HFF-Myc (cell line): ENCODE measurements at regions not wholly inside any gene's neighbourhood (a gene's known extent, or its start where the extent isn't known, plus 50 kb on each side); places are given as distances from the start of the nearest gene placed in this dataset.

Experiments used
- DNase-seq: peaks from one replicate; pipeline ENCODE4 v3.0.0-alpha.2; 2011; ENCODE audit warnings: low read depth; ENCODE audit errors: extremely low read depth
- H3K4me3 ChIP-seq: replicated peaks from 2 replicates; pipeline ENCODE4 v1.5.1; 2011; ENCODE audit warnings: low read depth, mild to moderate bottlenecking, control low read depth, low read length
- TF ChIP-seq, protein P1 (sequence below): IDR thresholded peaks from 2 replicates; pipeline ENCODE4 v1.5.1; 2012; ENCODE audit warnings: mild to moderate bottlenecking, low read depth, low read length, control low read depth; ENCODE audit errors: missing control alignments

DNA sequence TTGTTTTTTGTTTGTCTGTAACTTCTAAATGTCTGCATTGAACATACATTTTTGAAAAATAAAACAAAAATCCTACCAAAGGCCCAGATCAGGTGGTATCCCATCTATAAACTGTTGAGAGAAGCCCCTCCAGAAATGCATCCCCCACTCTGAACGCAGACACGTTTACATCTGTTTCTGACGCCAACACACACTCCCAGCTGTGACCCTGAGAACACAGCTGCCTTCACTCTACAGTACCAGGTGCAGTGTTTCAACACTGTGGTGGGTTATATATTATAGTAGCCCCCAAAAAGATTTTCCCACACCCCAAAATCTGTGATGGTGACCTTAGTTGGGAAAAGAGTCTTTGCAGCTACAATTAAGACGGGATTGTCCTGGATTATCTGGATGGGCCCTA lies 199.1 kb upstream of the JARID2 start:
- no peak for DNase-seq
- H3K4me3 ChIP-seq, result no peak overlapping the region
- TF ChIP-seq, protein P1, sequence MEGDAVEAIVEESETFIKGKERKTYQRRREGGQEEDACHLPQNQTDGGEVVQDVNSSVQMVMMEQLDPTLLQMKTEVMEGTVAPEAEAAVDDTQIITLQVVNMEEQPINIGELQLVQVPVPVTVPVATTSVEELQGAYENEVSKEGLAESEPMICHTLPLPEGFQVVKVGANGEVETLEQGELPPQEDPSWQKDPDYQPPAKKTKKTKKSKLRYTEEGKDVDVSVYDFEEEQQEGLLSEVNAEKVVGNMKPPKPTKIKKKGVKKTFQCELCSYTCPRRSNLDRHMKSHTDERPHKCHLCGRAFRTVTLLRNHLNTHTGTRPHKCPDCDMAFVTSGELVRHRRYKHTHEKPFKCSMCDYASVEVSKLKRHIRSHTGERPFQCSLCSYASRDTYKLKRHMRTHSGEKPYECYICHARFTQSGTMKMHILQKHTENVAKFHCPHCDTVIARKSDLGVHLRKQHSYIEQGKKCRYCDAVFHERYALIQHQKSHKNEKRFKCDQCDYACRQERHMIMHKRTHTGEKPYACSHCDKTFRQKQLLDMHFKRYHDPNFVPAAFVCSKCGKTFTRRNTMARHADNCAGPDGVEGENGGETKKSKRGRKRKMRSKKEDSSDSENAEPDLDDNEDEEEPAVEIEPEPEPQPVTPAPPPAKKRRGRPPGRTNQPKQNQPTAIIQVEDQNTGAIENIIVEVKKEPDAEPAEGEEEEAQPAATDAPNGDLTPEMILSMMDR, result no peak

DNA sequence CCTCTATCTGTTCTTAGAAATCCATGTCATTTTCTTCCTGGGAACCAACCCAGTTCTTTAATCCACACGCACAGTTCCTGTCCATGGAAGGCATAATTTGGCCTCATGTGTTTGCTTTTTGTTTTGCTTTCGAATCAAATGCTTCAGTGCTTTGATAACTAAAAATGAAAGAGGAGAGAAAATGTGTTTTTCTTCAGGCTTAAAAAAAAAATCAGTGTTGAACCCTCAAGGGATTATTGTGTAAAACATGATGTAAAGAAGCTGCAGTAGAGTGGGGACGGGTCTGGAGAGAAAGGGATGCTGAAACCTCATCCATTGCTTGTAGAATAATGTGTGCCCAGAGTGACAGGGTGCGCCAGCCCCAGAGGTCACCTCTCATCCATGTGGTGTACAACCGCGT lies 197.5 kb upstream of the JARID2 start:
- no peak overlapping the region for H3K4me3 ChIP-seq
- TF ChIP-seq, protein P1, result no peak
- DNase-seq, result no peak

DNA sequence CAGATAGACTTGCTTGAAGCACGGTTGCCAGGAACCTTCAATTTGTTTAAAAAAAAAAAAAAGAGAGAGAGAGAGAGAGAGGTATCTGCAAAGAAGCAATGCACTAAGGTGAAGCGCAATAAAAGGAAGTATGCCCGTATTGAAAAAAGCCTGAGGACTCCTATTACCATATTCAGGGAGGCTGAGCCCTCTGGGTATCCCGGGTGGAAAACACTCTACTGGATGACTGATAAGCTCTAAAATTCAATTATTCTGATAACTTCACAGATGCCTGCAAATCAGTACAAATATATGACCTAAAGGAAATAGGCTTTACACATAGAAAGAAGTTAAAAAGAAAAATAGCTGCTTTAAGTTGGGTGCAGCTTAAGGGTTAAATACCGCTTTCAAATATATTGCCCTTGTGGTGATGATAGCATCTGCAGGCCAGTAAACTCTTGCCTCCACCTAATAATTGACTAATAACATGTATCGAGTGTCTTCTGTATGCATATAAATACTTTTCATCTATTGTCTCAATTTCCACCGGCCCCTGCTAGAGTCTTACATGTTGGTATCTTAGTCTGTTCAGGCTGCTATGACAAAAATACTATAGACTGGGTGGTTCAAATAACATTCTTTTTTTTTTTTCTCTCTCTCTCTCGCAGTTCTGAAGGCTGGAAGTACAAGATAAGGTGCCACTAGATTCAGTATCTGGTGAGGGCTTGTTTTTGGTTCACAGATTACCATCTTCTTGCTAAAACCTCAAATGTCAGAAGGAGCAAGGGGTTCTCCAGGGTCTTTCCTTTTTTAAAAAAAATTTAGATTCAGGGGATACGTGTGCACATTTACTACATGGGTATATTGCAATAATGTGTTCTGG lies 187.4 kb upstream of the JARID2 start:
- TF ChIP-seq, protein P1, result no peak
- no peak overlapping the region for H3K4me3 ChIP-seq
- no peak for DNase-seq

DNA sequence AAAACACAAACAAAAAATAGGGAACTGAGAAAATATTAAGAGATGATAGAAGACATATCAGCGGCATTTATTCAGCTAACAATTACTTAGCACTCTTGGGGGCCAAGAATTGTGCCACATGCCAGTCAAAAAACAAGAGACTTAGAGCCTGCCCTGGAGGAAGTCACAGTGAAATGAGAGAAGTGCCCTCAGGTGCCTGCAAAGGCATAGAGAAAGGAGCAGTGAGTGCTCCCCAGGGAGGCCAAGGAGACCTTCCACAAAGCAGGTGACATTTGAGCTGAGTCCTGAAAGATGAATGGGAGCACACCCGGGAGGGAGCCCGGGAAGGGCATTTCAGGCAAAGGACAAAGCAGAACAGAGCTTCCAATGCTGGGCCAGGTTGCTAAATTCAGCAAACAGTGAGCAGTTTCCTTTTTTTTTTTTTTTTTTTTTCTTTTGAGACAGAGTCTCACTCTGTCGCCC lies 184.7 kb upstream of the JARID2 start:
- TF ChIP-seq, protein P1, result no peak
- H3K4me3 ChIP-seq, result no peak overlapping the region
- DNase-seq, result no peak

DNA sequence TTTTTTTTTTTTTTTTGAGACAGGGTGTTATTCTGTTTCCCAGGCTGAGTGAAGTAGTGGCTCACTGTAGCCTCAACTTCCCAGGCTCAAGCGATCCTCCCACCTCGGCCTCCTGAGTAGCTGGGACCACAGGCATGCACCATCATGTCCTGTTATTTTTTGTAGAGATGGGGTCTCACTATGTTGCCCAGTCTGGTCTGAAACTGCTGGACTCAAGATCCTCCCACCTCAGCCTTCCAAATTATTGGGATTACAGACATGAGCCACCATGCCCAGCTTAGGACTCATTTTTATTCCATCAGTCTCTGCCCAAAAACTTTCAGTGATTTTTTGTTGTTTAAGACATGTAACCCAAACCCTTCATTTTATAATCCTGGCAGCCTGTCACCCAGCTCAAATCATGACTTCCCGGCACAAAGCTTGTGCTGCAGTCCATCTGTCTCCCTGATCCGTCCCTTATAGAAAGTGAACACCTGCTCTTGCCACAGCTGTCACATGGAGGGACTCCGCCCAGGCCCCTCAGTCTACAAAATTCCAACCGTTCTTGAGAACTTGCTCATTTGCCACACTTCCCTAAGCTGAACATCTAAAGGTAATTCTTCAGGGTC lies 183.9 kb upstream of the JARID2 start:
- TF ChIP-seq, protein P1, result no peak
- no peak for DNase-seq
- H3K4me3 ChIP-seq, result no peak overlapping the region

DNA sequence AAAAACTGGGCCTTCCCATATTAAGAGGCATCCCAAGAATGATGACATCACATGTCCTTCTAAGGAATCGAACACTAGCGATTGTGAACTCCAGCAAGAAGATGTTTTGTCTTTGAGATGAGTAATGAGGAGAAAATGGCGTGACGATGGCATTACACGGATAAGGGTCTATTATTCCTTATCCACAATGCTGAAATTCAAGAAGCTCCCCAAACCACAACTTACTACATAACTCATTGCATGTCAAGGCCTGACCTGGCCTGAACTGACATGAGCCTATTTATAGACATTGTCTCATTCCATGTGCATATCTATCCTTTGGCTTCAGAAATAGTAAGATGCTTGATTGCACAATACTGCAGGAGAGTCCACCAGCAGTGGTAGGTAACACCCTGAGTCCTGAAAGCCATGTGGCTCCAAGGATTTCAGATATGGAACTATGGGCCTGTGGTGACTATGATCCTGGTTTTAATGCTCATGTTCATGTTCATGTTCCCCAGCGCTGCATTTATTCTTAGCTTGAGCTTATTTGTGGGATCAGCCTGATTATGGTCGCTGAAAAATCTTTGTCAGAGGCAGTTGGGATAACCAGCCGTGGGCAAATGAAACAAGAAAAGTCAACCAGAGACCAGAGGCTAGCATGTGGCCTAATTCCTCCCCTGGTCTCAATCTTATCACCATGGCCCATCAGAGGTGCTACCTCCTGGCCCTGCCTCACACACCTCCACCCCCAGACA lies 183.2 kb upstream of the JARID2 start:
- H3K4me3 ChIP-seq, result no peak overlapping the region
- DNase-seq, result no peak
- TF ChIP-seq, protein P1, result no peak
